NCI-H2196 (cell line): ENCODE measurements at regions not wholly inside any gene's neighbourhood (a gene's known extent, or its start where the extent isn't known, plus 50 kb on each side); places are given as distances from the start of the nearest gene placed in this dataset.

Source experiments
- DNase-seq: peaks from one replicate; lab custom pipeline; 2025; ENCODE audit not compliant: unreplicated experiment; lab: John Stamatoyannopoulos, UW

GRCh38 chr1:34686531-34686930 lies 68.3 kb upstream of the GJB5 start:
- DNase-seq, result no peak

GRCh38 chr1:34688006-34688741 lies 66.7 kb upstream of the GJB5 start:
- no peak for DNase-seq

GRCh38 chr1:34690269-34690668 lies 64.6 kb upstream of the GJB5 start:
- no peak for DNase-seq

- no peak for DNase-seq
Observed at GRCh38 chr1:34693081-34693480, 61.8 kb upstream of the GJB5 start.

GRCh38 chr1:34694383-34694782 lies 60.5 kb upstream of the GJB5 start:
- no peak for DNase-seq

- no peak for DNase-seq
Observed at GRCh38 chr1:34695580-34695979, 59.3 kb upstream of the GJB5 start.

GRCh38 chr1:34696230-34696629 lies 58.6 kb upstream of the GJB5 start:
- no peak for DNase-seq

- DNase-seq, result no peak
Observed at GRCh38 chr1:34696981-34697380, 57.9 kb upstream of the GJB5 start.

GRCh38 chr1:34697818-34698217 lies 57.0 kb upstream of the GJB5 start:
- no peak for DNase-seq

- no peak for DNase-seq
Observed at GRCh38 chr1:34701326-34702060, 53.4 kb upstream of the GJB5 start.
